SK-MEL-5 (cell line): ENCODE measurements at regions not wholly inside any gene's neighbourhood (a gene's known extent, or its start where the extent isn't known, plus 50 kb on each side); places are given as distances from the start of the nearest gene placed in this dataset.
A peak's percentile ranks its signal among the peaks of the same experiment; 100 is the strongest.
"Not testable (repeated sequence)": the region's sequence is repeated elsewhere in the genome, so short reads cannot be mapped to it uniquely, and the experiment has no call there.

ENCODE experiments used
- DNase-seq: peaks from one replicate; pipeline ENCODE4 v3.0.0-alpha.2; 2016; ENCODE audit warnings: low read depth, low spot score
- in situ Hi-C: cut with HindIII; loops from 2 replicates; pipeline ENCODE4 v1.10.0; 2016; ENCODE audit warnings: low sequenced_read_pairs, high pct_unique_total_duplicates, low pct_unique_long_range_greater_than_20kb

- peak; percentile 36 for DNase-seq
- in situ Hi-C loops = no loop called here
These were observed 1542.1 kb downstream of the STIM2 start for GRCh38 chr4:28402751-28403150.

- in situ Hi-C loops = no loop called here
- DNase-seq = no peak
These were observed 1560.6 kb downstream of the STIM2 start for GRCh38 chr4:28421221-28421620.

- in situ Hi-C loops = no loop called here
- DNase-seq = no peak
These were observed 1565.6 kb downstream of the STIM2 start for GRCh38 chr4:28426251-28426650.

GRCh38 chr4:28427306-28428085 lies 1566.9 kb downstream of the STIM2 start:
- in situ Hi-C loops = no loop called here
- DNase-seq = no peak

GRCh38 chr4:28432348-28433025 lies 1571.8 kb downstream of the STIM2 start:
- in situ Hi-C loops = no loop called here
- DNase-seq = no peak

GRCh38 chr4:28435314-28435713 lies 1574.7 kb downstream of the STIM2 start:
- in situ Hi-C loops = no loop called here
- no peak for DNase-seq

GRCh38 chr4:28436191-28437080 lies 1575.8 kb downstream of the STIM2 start:
- DNase-seq = no peak
- in situ Hi-C loops = no loop called here

GRCh38 chr4:28443371-28443770 lies 1582.7 kb downstream of the STIM2 start:
- in situ Hi-C loops = no loop called here
- no peak for DNase-seq

GRCh38 chr4:28443801-28444412 lies 1583.3 kb downstream of the STIM2 start:
- no peak for DNase-seq

GRCh38 chr4:28444886-28445496 lies 1584.3 kb downstream of the STIM2 start:
- DNase-seq = no peak
- in situ Hi-C loops = no loop called here

More at GRCh38 chr4:28443801-28444412, 1583.3 kb downstream of the STIM2 start:
- in situ Hi-C loops = no loop called here

GRCh38 chr4:28449085-28449484 lies 1588.4 kb downstream of the STIM2 start:
- DNase-seq = peak; percentile 9
- in situ Hi-C loops = no loop called here

- DNase-seq = no peak
- in situ Hi-C loops = no loop called here
These were observed 1590.7 kb downstream of the STIM2 start for GRCh38 chr4:28451346-28451745.

GRCh38 chr4:28462766-28463700 lies 1602.4 kb downstream of the STIM2 start:
- no peak for DNase-seq
- in situ Hi-C loops = no loop called here

- in situ Hi-C loops = no loop called here
- no peak for DNase-seq
These were observed 1604.2 kb downstream of the STIM2 start for GRCh38 chr4:28464823-28465222.

GRCh38 chr4:28466886-28467285 lies 1606.2 kb downstream of the STIM2 start:
- in situ Hi-C loops, DNase-seq: not testable (repeated sequence)

GRCh38 chr4:28469387-28469786 lies 1608.7 kb downstream of the STIM2 start:
- DNase-seq = no peak
- in situ Hi-C loops = no loop called here
